ENCODE measurements at regions not wholly inside any gene's neighbourhood (a gene's known extent, or its start where the extent isn't known, plus 50 kb on each side); places are given as distances from the start of the nearest gene placed in this dataset.

DNA sequence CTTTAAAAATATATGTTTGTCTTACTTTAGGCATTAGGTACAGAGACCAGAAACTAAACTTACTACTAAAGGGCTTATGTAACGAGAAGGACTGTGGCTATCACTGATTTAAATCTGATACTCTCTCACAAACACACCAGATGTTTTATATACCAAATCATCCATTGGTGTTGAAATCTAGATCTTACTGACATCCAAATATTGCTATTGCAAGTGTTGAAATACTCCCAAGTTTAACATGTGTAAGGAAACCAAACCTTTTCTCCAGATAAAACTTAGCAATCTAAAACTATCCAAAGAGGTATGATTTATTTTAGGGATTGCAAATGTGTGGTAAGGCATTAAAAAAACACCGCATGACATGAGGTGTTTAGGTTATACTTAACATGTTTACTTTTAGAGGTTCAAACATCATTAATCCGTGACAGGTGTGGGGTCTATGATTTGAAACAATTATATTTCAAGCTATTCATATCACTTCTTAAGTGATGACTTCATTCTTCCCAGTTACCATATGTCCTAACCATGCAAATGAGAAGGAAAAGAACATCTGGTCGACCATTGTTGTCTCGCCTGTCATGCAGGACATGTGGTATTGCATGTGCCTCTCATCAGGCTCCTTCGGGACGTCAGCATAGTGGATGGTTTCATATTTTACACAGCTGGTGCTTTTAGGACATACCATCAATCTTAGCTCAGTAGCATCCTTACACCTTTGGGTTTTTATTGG, 168.3 kb upstream of the SPACA1 start:
- no peak for ATAC-seq
- intact Hi-C loops (cut with DNase I): no loop called here
- DNase-seq: no peak

DNA sequence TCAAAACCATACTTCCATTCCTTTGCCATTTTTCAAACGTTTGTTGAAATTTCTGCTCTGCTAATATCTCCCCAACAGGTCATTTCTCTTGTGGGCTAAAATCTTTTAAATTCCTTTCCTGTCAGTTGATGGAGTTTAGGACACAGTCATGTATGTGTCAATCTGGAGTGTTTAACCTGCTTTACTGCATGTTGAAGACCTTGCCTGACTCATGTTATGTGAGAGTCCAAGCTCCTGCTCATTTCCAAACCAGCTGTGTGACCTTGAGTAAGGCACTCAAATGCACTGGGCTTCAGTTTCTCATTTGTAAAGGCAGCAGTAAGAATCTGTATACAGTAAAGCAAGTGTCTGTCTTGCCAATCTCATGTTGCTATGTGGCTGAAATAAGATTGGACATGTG, 171.9 kb upstream of the SPACA1 start:
- ATAC-seq: no peak
- intact Hi-C loops (cut with DNase I): no loop called here
- no peak for DNase-seq

DNA sequence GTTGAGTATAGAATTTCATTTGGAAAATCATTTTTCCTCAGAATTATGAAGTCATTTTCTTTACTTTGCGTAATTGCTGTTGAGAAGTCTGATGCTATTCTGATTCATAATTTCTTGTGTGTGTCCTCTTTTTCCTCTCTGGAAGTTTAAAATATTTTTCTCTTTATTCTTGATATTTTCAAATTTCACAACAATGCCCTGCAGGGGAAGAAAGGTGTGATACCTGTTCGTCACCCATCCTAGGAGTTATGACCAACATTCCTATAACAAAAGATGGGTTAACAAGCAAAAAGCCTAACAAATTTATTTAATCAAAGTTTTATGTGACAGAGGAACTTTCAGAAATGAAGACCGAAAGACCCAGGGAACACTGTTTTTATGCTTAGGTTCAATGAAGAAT, 171.5 kb upstream of the AKIRIN2 start:
- intact Hi-C loops (cut with DNase I): no loop called here
- DNase-seq: no peak
- no peak for ATAC-seq

DNA sequence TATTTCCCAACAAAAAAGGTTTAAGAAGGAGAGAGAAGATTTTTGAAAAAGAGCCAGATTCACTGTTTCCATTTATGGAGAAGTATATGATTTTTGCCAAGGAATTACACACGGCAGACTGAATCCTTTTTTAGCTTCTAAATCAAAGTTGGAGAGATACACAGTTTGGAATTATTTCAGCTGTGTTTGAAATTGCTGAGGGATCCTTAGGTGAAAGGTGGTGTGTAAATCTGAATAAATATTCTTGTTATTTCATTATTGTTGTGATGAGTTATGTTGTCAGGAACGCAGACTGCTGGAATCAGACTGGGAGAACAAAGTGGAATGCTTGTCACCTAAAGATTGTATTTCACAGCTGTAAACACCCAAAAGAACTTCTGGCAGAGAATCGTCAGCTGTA, 168.5 kb upstream of the AKIRIN2 start:
- intact Hi-C loops (cut with DNase I): no loop called here
- no peak for ATAC-seq

DNA sequence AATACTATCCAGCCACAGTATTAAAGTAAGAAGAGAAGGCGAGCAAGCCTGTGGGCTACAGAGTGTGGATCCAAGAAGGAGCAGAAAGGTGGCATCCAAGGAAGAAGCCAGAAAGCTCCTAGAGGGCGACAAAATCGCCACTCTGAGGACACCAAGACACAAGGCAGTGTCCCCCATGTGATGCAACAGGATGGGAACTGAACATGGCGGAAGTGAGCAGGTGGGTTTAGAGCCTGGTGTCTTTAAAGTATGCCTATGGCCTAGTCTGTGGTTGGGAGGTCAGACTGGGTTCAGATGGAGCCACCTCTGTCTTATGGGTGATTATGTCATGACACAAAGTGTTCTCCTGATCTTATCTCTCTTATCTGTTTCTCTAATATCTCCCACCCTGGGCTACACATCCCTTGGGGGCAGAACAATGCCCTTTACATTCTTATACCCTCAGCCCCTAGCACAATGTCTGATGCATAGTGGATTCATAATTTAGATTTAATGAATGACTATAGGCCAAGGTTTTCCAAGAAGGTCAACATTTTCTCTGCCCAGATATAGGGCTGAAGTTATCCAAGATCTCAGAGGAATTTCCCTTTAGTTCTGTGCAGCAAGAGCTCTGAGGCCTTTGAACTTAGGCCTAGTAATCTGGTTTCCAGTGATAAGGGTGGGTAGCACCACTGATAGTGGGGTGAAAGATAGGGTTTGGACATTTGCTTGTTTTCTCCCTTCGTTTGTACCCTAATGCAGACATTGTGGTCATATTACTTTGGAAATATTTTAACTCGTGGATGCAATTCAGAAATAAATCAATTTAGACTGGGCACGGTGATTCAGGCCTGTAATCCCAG, 167.3 kb upstream of the AKIRIN2 start:
- intact Hi-C loops (cut with DNase I): no loop called here
- ATAC-seq: no peak
- no peak for DNase-seq

More for the DNA sequence above, 168.5 kb upstream of the AKIRIN2 start:
- no peak for DNase-seq

DNA sequence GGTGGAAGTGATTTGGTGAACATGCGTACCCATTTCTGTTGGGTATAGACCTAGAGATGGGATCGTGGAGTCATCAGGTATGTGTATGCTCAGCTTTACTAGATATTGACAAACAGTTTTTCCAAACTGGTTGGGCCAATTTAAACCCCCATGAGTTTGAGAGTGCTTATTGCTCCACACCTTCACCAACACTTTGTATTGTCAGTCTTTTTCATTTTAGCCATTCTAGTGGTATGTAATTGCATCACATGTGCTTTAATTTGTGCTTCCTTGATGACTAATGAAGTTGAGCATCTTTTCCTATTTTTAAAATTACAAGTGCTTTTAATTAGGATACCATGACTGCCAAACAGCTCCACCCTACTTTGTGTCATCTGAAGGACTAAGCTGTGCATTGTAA, 158.9 kb upstream of the AKIRIN2 start:
- intact Hi-C loops (cut with DNase I): no loop called here
- ATAC-seq (no peak), DNase-seq (no peak)

DNA sequence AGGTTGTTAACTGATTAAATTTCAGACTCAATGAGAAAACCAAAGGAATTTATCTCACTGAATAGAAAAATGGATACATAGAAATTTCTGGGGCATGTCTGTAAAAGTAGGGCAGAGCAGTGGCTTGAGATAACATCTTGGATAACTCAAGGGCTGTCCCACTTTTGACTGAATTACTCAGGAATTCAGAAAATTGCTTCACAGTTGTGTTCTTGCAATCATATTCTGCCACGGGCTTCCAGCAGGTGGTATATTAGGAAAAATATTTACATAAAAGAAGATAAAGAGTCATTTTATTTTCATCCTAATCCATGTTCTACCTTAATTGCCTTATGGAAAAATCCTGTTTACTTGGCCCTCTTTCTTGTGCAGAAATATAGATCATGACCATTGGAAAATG, 156.4 kb upstream of the AKIRIN2 start:
- intact Hi-C loops (cut with DNase I): no loop called here
- ATAC-seq (no peak), DNase-seq (no peak)

DNA sequence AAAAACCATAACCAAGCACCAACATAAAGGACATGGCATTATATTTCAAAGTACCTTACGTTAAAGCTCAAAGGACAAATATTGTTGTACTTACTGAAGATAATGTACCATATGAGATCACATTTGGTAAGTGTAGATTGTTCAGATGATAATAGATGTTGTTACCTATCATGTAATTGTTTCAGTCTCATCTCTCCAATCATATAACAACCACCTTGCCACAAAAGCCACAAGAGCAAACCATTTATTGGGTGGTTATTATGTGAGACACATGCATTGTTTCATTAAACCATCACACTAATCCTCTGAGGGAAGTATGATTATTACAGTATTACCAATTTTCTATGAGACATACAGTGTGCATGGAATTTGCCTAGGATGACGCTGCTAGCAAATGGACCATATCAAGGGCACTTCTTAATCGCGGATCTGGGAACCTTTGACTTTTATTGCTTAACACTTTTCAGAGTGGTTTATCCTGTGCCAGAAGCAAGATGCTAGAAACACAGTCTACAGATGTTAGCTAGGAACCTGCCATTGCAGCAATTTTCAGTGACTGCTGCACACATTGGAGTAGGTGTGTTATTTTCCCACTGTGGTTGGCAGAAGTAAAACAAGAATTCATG, 149.8 kb upstream of the AKIRIN2 start:
- intact Hi-C loops (cut with DNase I): no loop called here

DNA sequence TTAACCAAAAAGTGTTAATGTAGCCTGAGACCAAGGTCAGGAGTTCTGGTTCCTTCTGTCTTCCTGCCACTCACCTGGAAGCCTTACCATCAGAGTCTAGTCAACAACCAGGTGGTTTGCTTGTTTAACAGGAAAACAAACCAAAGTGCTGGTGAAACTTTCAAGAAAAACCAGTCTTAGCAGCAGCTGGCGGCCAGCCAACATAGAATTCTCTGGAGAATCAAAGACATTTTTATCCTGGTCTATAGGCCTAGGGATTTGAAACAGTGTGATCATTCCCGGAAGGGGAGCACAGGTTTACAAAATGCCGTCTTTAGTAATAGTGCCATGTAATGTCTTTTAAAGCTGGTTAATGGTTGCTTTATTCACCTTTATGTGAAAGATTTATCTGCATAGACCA, 146.6 kb upstream of the AKIRIN2 start:
- no peak for ATAC-seq
- no peak for DNase-seq
- intact Hi-C loops (cut with DNase I): no loop called here

More for the DNA sequence above, 149.8 kb upstream of the AKIRIN2 start:
- DNase-seq: no peak
- ATAC-seq: no peak

DNA sequence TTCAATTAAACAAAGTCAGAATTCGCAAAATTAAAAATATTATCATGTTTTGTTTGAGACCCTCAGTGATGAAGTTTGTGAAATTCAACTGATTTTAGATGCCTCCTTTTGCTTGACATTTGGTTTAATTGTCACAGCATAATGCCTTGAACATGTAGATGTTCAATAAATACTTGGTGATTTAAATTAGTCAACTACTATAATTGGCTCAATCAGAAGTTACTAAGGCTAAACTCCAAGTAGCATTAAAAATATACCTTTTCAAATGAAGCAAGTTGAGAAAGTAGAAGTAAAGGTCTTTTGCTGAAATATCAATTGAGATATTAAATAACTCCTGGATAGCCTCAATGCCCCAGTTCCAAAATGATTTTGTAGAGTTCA, 145.8 kb upstream of the AKIRIN2 start:
- DNase-seq: no peak
- ATAC-seq: no peak
- intact Hi-C loops (cut with DNase I): no loop called here

DNA sequence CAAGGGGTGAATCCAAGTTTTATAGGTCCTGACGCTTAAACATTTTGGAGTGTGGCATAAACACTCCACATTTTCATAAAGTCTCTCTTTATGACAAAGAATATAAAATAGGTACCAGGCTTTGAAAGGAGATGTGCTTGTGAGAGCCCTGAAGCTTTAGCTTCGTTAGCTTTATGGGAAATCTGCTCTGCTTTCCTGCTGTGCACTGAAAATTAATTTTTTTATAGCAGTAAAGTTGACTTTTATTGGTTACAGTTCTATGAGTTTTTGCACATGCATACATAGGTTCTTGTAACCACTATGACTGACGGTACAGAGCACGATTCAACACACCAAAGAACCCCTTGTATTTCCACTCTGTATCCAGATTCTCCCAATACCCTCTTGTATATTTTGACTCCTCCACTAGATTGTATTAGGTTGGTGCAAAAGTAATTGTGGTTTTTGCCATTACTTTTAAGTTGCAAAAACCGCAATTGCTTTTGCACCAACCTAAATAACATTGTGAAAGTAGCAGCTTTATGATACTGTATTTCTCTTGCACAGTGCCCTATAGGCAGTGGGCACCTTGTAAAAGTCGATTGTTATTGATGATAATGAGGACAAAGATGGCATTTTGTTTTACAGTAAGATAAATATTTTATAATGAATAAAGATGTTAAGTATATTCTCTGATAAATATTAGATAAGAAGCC, 145.2 kb upstream of the AKIRIN2 start:
- ATAC-seq (no peak), DNase-seq (no peak)
- intact Hi-C loops (cut with DNase I): no loop called here

DNA sequence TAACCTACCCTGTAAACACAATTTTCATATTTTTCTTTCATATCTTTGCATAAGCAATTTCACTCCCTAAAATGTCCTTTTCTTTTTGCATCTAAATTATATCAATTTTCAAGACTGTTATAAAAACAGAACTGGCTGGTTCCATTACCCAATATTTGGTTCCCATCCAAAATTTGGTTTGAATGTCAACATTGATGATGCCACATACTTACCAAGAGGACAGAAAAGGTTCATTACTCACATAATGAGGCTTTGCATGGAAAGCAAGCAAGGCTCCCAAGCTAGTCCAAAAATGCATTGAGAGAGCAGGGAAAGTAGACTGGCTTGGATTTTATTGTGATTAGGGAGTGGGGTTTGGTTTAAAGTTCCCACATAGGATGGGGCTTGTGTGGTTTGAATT, 144.4 kb upstream of the AKIRIN2 start:
- no peak for ATAC-seq
- DNase-seq: no peak
- intact Hi-C loops (cut with DNase I): no loop called here

DNA sequence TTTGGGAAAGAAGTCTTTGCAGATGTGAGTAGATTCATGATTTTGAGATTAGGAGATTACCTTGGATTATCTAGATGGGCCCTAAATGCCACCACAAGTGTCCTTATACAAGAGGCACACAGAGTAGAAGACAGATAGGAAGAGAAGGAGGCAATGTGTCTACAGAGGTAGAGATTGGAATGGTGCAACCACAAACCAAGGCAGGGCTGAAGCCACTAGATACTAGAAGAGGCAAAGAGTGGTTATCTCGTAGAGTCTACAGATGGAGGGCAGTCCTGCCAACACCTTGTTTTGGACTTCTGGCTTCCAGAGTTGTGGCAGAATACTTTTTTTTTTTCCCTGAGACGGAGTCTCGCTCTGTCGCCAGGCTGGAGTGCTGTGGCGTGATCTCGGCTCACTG, 138.3 kb upstream of the AKIRIN2 start:
- intact Hi-C loops (cut with DNase I): no loop called here
- ATAC-seq: no peak

DNA sequence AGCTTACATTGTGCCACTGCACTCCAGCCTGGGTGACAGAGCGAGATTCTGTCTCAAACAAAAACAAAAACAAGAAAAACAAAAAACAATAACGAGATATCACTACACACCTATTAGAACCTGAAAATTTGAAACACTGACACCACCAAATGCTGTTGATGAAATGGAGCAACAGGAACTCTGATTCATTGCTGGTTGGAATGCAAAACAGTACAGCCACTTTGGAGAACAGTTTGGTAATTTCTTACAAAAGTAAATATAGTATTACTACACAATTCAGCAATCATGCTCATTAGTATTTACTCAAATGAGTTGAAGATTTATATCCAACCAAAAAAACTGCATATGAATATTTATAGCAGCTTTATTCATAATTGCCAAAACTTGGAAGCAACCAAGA, 135.8 kb upstream of the AKIRIN2 start:
- ATAC-seq: no peak
- no peak for DNase-seq
- intact Hi-C loops (cut with DNase I): no loop called here

More for the DNA sequence above, 138.3 kb upstream of the AKIRIN2 start:
- DNase-seq: no peak

DNA sequence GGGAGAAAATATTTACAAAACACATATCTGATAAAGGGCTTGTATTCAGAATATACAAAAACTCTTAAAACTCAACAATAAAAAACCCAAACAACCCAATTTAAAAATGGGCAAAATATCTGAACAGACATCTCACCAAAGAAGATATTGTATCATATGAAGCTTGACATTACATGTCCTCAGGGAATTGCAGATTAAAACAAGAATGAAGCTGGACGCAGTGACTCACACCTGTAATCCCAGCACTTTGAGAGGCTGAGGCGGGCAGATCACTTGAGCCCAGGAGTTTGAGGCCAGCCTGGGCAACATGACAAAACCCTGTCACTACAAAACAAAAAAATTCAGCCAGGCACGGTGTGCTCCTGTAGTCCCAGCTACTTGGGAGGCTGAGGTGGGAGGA, 135.4 kb upstream of the AKIRIN2 start:
- intact Hi-C loops (cut with DNase I): no loop called here
- ATAC-seq (no peak), DNase-seq (no peak)

DNA sequence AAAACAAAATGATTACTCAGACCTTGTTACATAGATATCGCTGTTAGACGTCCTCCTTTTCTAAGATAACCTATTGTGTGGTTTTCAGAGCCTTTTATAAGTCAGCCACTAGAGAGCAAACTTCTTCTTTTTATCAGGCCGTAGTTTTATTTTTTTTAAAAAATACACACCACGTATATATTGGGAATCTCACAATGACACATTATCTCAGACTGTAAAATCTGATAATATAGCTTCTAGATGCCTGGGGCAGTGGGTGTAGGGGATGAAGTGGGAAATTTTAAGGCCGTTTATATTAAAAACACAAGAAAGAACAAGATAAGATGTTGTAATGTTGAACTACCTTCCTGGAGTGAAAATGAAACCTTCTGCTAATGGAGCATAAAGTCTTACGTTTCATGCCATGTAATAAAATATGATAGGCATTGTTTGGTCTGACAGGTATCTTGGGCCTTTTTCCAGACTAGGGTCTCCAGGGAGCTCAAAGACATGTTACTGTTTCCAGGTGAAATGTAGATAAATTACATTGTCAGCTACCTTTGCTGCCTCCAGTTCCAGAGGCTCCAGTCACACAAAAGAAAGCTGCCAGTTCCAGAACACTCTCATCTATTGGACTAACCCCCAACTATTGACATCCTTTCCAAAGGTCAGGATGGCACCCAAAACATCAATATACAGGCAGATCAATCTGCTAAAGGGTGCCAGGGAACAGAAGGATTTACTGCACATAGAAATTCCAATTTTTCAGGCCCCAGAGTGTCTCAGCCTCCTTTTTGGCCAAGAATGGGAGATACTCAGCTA, 130.2 kb upstream of the AKIRIN2 start:
- ATAC-seq (peak in 1 of 2 donors; percentile 64), DNase-seq (no peak)

DNA sequence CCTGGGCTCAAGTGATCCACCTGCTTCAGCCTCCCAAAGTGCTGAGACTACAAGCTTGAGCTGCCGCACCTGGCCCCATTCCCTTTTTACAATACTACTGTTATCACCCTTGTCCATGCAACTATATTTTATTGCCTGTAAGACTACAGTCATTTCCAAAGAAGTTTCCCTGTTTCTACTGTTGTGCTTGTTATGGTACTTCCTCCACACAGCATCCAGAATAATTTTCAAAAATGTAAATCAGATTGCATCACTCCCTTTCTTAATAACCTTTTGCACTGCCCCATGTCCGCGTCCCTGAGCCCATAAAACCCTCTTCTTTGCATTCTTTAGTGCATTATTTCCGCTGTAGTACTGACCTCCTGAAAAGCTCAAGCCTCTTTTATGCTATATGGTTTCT, 128.9 kb upstream of the AKIRIN2 start:
- intact Hi-C loops (cut with DNase I): no loop called here
- DNase-seq (no peak), ATAC-seq (no peak)

More for the DNA sequence above, 130.2 kb upstream of the AKIRIN2 start:
- intact Hi-C loops (cut with DNase I): no loop called here

DNA sequence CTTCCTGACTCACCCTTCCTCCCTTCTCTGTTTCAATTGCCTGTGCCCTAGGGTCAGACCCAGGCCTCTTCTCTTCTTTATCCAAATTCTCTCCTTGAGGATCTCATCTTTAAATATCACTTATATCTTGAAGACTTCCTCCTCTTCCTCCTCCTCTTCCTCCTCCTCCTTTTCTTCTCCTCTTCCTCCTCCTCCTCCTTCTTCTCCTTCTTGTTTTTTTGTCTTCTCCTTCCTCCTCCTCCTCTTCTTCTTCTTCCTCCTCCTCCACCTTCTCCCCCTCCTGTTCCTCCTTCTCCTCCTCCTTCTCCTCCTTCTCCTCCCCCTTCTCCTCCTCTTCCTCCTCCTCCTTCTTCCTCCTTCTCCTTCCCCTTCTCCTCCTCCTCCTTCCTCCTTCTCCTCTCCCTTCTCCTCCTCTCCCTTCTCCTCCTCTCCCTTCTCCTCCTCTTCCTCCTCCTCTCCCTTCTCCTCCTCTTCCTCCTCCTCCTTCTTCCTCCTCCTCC, 127.6 kb upstream of the AKIRIN2 start:
- intact Hi-C loops (cut with DNase I): no loop called here
- no peak for DNase-seq
- no peak for ATAC-seq

DNA sequence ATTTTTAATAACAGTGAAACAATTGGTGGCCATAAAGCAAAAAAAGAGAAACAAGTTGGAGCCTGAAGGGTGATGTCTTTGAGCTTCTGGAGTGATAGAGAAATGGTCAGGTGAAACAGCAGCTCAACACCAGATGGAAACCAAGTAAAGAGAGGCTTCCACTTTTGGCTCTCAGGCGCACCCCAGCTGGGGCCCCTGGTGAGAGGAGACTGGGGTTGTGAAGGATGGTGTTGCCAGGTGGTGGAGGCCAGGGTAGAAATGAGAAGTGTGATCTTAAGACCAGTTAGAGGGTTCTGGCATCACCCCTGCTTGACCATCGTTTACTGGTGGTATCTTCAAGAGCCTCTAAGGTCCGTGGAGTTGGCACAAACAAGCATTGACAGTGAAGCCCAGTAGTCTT, 126.0 kb upstream of the AKIRIN2 start:
- ATAC-seq (no peak), DNase-seq (no peak)
- intact Hi-C loops (cut with DNase I): no loop called here
